MM.1S (cell line): ENCODE measurements at regions not wholly inside any gene's neighbourhood (a gene's known extent, or its start where the extent isn't known, plus 50 kb on each side); places are given as distances from the start of the nearest gene placed in this dataset.

Experiments
- DNase-seq: peaks from one replicate; pipeline ENCODE4 v3.0.0-alpha.2; 2015
- H2AFZ ChIP-seq: fragments of 300-600 bp; sonication (generic); 2 replicates; pipeline ENCODE4 v1.6.0; 2016; ENCODE audit warnings: antibody characterized with exemption, low read length
- H3F3A ChIP-seq: fragments of 300-600 bp; sonication (generic); 2 replicates; pipeline ENCODE4 v1.6.1; 2016; ENCODE audit warnings: mild to moderate bottlenecking, antibody characterized with exemption, low read length, moderate library complexity, mixed read lengths; ENCODE audit not compliant: insufficient read depth
- H3K27ac ChIP-seq: fragments of 300-600 bp; sonication (generic); 2 replicates; pipeline ENCODE4 v1.5.1; 2016; ENCODE audit warnings: mild to moderate bottlenecking, low read length
- H3K27me3 ChIP-seq: fragments of 300-600 bp; sonication (generic); replicated peaks from 2 replicates; pipeline ENCODE4 v1.6.0; 2016; ENCODE audit warnings: low read length; ENCODE audit not compliant: insufficient read depth
- H3K36me3 ChIP-seq: fragments of 300-600 bp; sonication (generic); replicated peaks from 2 replicates; pipeline ENCODE4 v1.6.1; 2016; ENCODE audit warnings: mild to moderate bottlenecking, low read length, mixed read lengths; ENCODE audit not compliant: insufficient read depth
- H3K4me1 ChIP-seq: fragments of 300-600 bp; sonication (generic); 2 replicates; pipeline ENCODE4 v1.6.1; 2016; ENCODE audit warnings: low read length, mixed read lengths
- H3K4me2 ChIP-seq: fragments of 300-600 bp; sonication (generic); 2 replicates; pipeline ENCODE4 v1.6.0; 2016; ENCODE audit warnings: low read depth, low read length
- H3K4me3 ChIP-seq: fragments of 300-600 bp; sonication (generic); 2 replicates; pipeline ENCODE4 v1.5.1; 2016; ENCODE audit warnings: low read length, mixed read lengths
- H3K79me2 ChIP-seq: fragments of 300-600 bp; sonication (generic); 2 replicates; pipeline ENCODE4 v1.6.1; 2016; ENCODE audit warnings: mixed run types, low read length, mixed read lengths
- H3K9ac ChIP-seq: fragments of 300-600 bp; sonication (generic); 2 replicates; pipeline ENCODE4 v1.6.1; 2016; ENCODE audit warnings: low read length, mixed read lengths
- H3K9me2 ChIP-seq: fragments of 300-600 bp; sonication (generic); replicated peaks from 2 replicates; pipeline ENCODE4 v1.6.1; 2016; ENCODE audit warnings: mild to moderate bottlenecking, low read length, mixed read lengths; ENCODE audit not compliant: insufficient read depth
- H3K9me3 ChIP-seq: fragments of 300-600 bp; sonication (generic); replicated peaks from 2 replicates; pipeline ENCODE4 v1.6.1; 2016; ENCODE audit warnings: mild to moderate bottlenecking, low read length, mixed read lengths; ENCODE audit not compliant: insufficient read depth
- H4K20me1 ChIP-seq: fragments of 300-600 bp; sonication (generic); 2 replicates; pipeline ENCODE4 v1.6.1; 2016; ENCODE audit warnings: mild to moderate bottlenecking, low read length, moderate library complexity, mixed read lengths; ENCODE audit not compliant: insufficient read depth
- CTCF ChIP-seq: fragments of 300-600 bp; sonication (generic); IDR thresholded peaks from 2 replicates; pipeline ENCODE4 v1.5.1; 2016; ENCODE audit warnings: antibody characterized with exemption, low read length, mixed read lengths
- EZH2 ChIP-seq: fragments of 300-600 bp; sonication (generic); optimal IDR thresholded peaks from 2 replicates; pipeline ENCODE3; 2017; ENCODE audit warnings: low read depth, mild to moderate bottlenecking, antibody characterized with exemption, low read length, mixed read lengths
- EZH2phosphoT487 ChIP-seq: fragments of 300-600 bp; sonication (generic); IDR thresholded peaks from 2 replicates; pipeline ENCODE4 v1.6.1; 2018; ENCODE audit warnings: antibody characterized with exemption, low read length

GRCh38 chr6:23250556-23250955, 681.2 kb downstream of the HDGFL1 start:
- Histone ChIP-seq H3F3A (no peaks in the 10 kb centered on the region), H2AFZ (no peak overlapping the region), H3K27me3 (no peaks in the 10 kb centered on the region), H4K20me1 (no peaks in the 10 kb centered on the region), H3K27ac (no peak overlapping the region), H3K4me1 (no peaks in the 10 kb centered on the region), H3K4me2 (no peak overlapping the region), H3K9me3 (no peaks in the 10 kb centered on the region), H3K4me3 (no peak overlapping the region), H3K9ac (no peak overlapping the region), H3K9me2 (no peaks in the 10 kb centered on the region), H3K36me3 (no peaks in the 10 kb centered on the region), H3K79me2 (no peaks in the 10 kb centered on the region)
- no peak for DNase-seq
- TF ChIP-seq EZH2 (no peak), CTCF (no peak), EZH2phosphoT487 (no peak)

- Histone ChIP-seq H3K36me3 (no peaks in the 10 kb centered on the region), H3K9me2 (no peaks in the 10 kb centered on the region), H4K20me1 (no peaks in the 10 kb centered on the region), H3K4me1 (no peaks in the 10 kb centered on the region), H3K4me2 (no peak overlapping the region), H3K27ac (no peak overlapping the region), H3K79me2 (no peaks in the 10 kb centered on the region), H3K27me3 (no peaks in the 10 kb centered on the region), H2AFZ (no peak overlapping the region), H3F3A (no peaks in the 10 kb centered on the region), H3K4me3 (no peak overlapping the region), H3K9ac (no peak overlapping the region), H3K9me3 (no peaks in the 10 kb centered on the region)
- TF ChIP-seq EZH2 (no peak), EZH2phosphoT487 (no peak), CTCF (no peak)
- no peak for DNase-seq
Observed at GRCh38 chr6:23262864-23263263, 693.5 kb downstream of the HDGFL1 start.

- no peaks in the 10 kb centered on the region for H4K20me1 ChIP-seq
- DNase-seq: no peak
- no peak overlapping the region for H3K4me3 ChIP-seq
- H3K36me3 ChIP-seq: no peaks in the 10 kb centered on the region
- no peaks in the 10 kb centered on the region for H3K9me2 ChIP-seq
- no peak overlapping the region for H3K9ac ChIP-seq
- H3K4me2 ChIP-seq: no peak overlapping the region
- no peak overlapping the region for H2AFZ ChIP-seq
- no peaks in the 10 kb centered on the region for H3K79me2 ChIP-seq
- H3K27me3 ChIP-seq: no peaks in the 10 kb centered on the region
- H3K9me3 ChIP-seq: no peaks in the 10 kb centered on the region
- H3K27ac ChIP-seq: no peak overlapping the region
- no peak for TF ChIP-seq CTCF
- no peak for TF ChIP-seq EZH2phosphoT487
- no peak for TF ChIP-seq EZH2
- no peaks in the 10 kb centered on the region for H3K4me1 ChIP-seq
- no peaks in the 10 kb centered on the region for H3F3A ChIP-seq
Observed at GRCh38 chr6:23265270-23265669, 695.9 kb downstream of the HDGFL1 start.
